Gastroesophageal sphincter (tissue), 3 donors: ENCODE measurements at regions not wholly inside any gene's neighbourhood (a gene's known extent, or its start where the extent isn't known, plus 50 kb on each side); places are given as distances from the start of the nearest gene placed in this dataset.

ENCODE experiments used
- CTCF ChIP-seq, 4 experiments: fragments of 200-600 bp in 2 of 4; fragments of 450-650 bp in 2 of 4; sonication (generic) in 1 of 4; IDR thresholded peaks; one replicate each; pipeline ENCODE4 v1.5.1; 2017 to 2019; ENCODE audit warnings: antibody characterized with exemption in 4 of 4, mild to moderate bottlenecking in 2 of 4, moderate library complexity in 2 of 4
- EP300 ChIP-seq: sonication (generic); formaldehyde crosslinking; IDR thresholded peaks from one replicate; pipeline ENCODE4 v1.6.1; 2017; ENCODE audit warnings: antibody characterized with exemption, mild to moderate bottlenecking
- POLR2A ChIP-seq, 2 donors: fragments of 450-650 bp; IDR thresholded peaks; one replicate each; pipeline ENCODE4 v1.6.1; 2017; ENCODE audit warnings: antibody characterized with exemption in 2 of 2, mild to moderate bottlenecking in 2 of 2, moderate library complexity in 1 of 2
- POLR2AphosphoS5 ChIP-seq: sonication (generic); formaldehyde crosslinking; IDR thresholded peaks from one replicate; pipeline ENCODE4 v1.6.1; 2017; ENCODE audit warnings: antibody characterized with exemption

GRCh38 chr2:194166818-194167217, 1490.2 kb upstream of the SLC39A10 start:
- TF ChIP-seq POLR2A (IDR thresholded peaks at IDR 0.05) (no peak), CTCF (IDR thresholded peaks at IDR 0.05) (peak in 2 of 4 experiments; percentile 12 to 30), POLR2AphosphoS5 (no peak), EP300 (no peak)
